ENCODE measurements at regions not wholly inside any gene's neighbourhood (a gene's known extent, or its start where the extent isn't known, plus 50 kb on each side); places are given as distances from the start of the nearest gene placed in this dataset.

- no peaks in the 10 kb centered on the region for H3F3A ChIP-seq (replicated peaks; ENCODE audit: insufficient read depth)
- no peak for TF ChIP-seq NFIC (IDR thresholded peaks at IDR 0.05; ENCODE audit: borderline replicate concordance)
- no peak overlapping the region for H3K9ac ChIP-seq
- H3K27me3 ChIP-seq (ENCODE audit: insufficient read depth), result no peaks in the 10 kb centered on the region
- H3K4me2 ChIP-seq, result no peak overlapping the region
- H3K79me2 ChIP-seq (ENCODE audit: insufficient read depth), result no peaks in the 10 kb centered on the region
- no peak overlapping the region for H2AFZ ChIP-seq (ENCODE audit: low read depth)
- H3K27ac ChIP-seq (ENCODE audit: low read depth in 2 of 2, low read length in 1 of 2), result no peak overlapping the region
- no peaks in the 10 kb centered on the region for H4K20me1 ChIP-seq (ENCODE audit: insufficient read depth)
- no peaks in the 10 kb centered on the region for H3K9me2 ChIP-seq
- ChIA-PET CTCF (no interaction called here), POLR2A (no interaction called here)
- no peak overlapping the region for H3K4me3 ChIP-seq (ENCODE audit: low read depth in 2 of 2, low read length in 1 of 2)
- no peaks in the 10 kb centered on the region for H3K9me3 ChIP-seq
- H3K4me1 ChIP-seq (ENCODE audit: control insufficient read depth in 1 of 2, insufficient read depth in 2 of 2, low read depth in 1 of 2, low read length in 1 of 2), result peaks cover 0 to 5% of the 10 kb centered on the region in 2 experiments; a peak in 2 of 4 replicates
- no peaks in the 10 kb centered on the region for H3K36me3 ChIP-seq (replicated peaks in 1 of 2; ENCODE audit: control insufficient read depth in 1 of 2, insufficient read depth in 2 of 2, low read length in 1 of 2)
- no peak for DNase-seq
Observed at GRCh38 chr12:77682488-77682887, 148.2 kb upstream of the NAV3 start.

- no peak overlapping the region for H3K9ac ChIP-seq
- H3K9me2 ChIP-seq, result no peaks in the 10 kb centered on the region
- 28% methylated on average over 2 of the region's 2 CpGs for WGBS (ENCODE audit: low lambda C conversion rate)
- H2AFZ ChIP-seq (ENCODE audit: low read depth), result no peak overlapping the region
- H4K20me1 ChIP-seq (ENCODE audit: insufficient read depth), result no peaks in the 10 kb centered on the region
- no peaks in the 10 kb centered on the region for H3K27me3 ChIP-seq (ENCODE audit: insufficient read depth)
- no peaks in the 10 kb centered on the region for H3K79me2 ChIP-seq (ENCODE audit: insufficient read depth)
- H3K4me3 ChIP-seq (ENCODE audit: low read depth in 2 of 2, low read length in 1 of 2), result no peak overlapping the region
- H3K9me3 ChIP-seq, result no peaks in the 10 kb centered on the region
- no peak overlapping the region for H3K4me2 ChIP-seq
- ChIA-PET POLR2A (no interaction called here), CTCF (no interaction called here)
- H3F3A ChIP-seq (replicated peaks; ENCODE audit: insufficient read depth), result no peaks in the 10 kb centered on the region
- H3K4me1 ChIP-seq (ENCODE audit: control insufficient read depth in 1 of 2, insufficient read depth in 2 of 2, low read depth in 1 of 2, low read length in 1 of 2), result peaks cover 0 to 5% of the 10 kb centered on the region in 2 experiments; a peak in 2 of 4 replicates
- DNase-seq, result no peak
- TF ChIP-seq MEF2A (IDR thresholded peaks at IDR 0.05; ENCODE audit: borderline replicate concordance, low read depth) (no peak), YY1 (IDR thresholded peaks at IDR 0.05; ENCODE audit: low read depth) (no peak), ELF1 (IDR thresholded peaks at IDR 0.05) (no peak), EZH2phosphoT487 (IDR thresholded peaks at IDR 0.05; ENCODE audit: borderline replicate concordance, low read depth) (no peak)
- no peaks in the 10 kb centered on the region for H3K36me3 ChIP-seq (replicated peaks in 1 of 2; ENCODE audit: control insufficient read depth in 1 of 2, insufficient read depth in 2 of 2, low read length in 1 of 2)
- no peak overlapping the region for H3K27ac ChIP-seq (ENCODE audit: low read depth in 2 of 2, low read length in 1 of 2)
Observed at GRCh38 chr12:77681726-77682125, 149.0 kb upstream of the NAV3 start.

GRCh38 chr12:77679686-77680085 lies 151.0 kb upstream of the NAV3 start:
- CTCF ChIA-PET, result no interaction called here
- no peaks in the 10 kb centered on the region for H3K27me3 ChIP-seq (ENCODE audit: insufficient read depth)
- no peaks in the 10 kb centered on the region for H3K79me2 ChIP-seq (ENCODE audit: insufficient read depth)
- H3K9me3 ChIP-seq, result no peaks in the 10 kb centered on the region
- POLR2A ChIA-PET, result no interaction called here
- H3K4me3 ChIP-seq (ENCODE audit: low read depth in 2 of 2, low read length in 1 of 2), result no peak overlapping the region
- no peak overlapping the region for H3K27ac ChIP-seq (ENCODE audit: low read depth in 2 of 2, low read length in 1 of 2)
- no peaks in the 10 kb centered on the region for H3K9me2 ChIP-seq
- no peak overlapping the region for H2AFZ ChIP-seq (ENCODE audit: low read depth)
- no peaks in the 10 kb centered on the region for H4K20me1 ChIP-seq (ENCODE audit: insufficient read depth)
- H3K9ac ChIP-seq, result no peak overlapping the region
- H3K4me2 ChIP-seq, result no peak overlapping the region
- no peaks in the 10 kb centered on the region for H3F3A ChIP-seq (replicated peaks; ENCODE audit: insufficient read depth)
- no peaks in the 10 kb centered on the region for H3K36me3 ChIP-seq (replicated peaks in 1 of 2; ENCODE audit: control insufficient read depth in 1 of 2, insufficient read depth in 2 of 2, low read length in 1 of 2)
- WGBS (ENCODE audit: low lambda C conversion rate), result 74% methylated on average over 8 of the region's 8 CpGs
- H3K4me1 ChIP-seq (ENCODE audit: control insufficient read depth in 1 of 2, insufficient read depth in 2 of 2, low read depth in 1 of 2, low read length in 1 of 2), result peaks cover 0 to 2% of the 10 kb centered on the region in 2 experiments; a peak in 2 of 4 replicates
- DNase-seq, result no peak
- TF ChIP-seq MEF2A (IDR thresholded peaks at IDR 0.05; ENCODE audit: borderline replicate concordance, low read depth) (no peak), USF1 (IDR thresholded peaks at IDR 0.05; ENCODE audit: borderline replicate concordance, low read depth) (no peak), CTCF (IDR thresholded peaks at IDR 0.05) (no peak), USF2 (IDR thresholded peaks at IDR 0.05; ENCODE audit: borderline replicate concordance, low read depth, low read length) (no peak), NRF1 (IDR thresholded peaks at IDR 0.05; ENCODE audit: low read depth, low read length) (no peak), PBX3 (IDR thresholded peaks at IDR 0.05) (no peak), GATA2 (CRISPR knock-in tag; IDR thresholded peaks at IDR 0.05) (no peak), JUND (IDR thresholded peaks at IDR 0.05) (no peak), REST (IDR thresholded peaks at IDR 0.05; ENCODE audit: low read depth, low read length) (no peak), RFX5 (IDR thresholded peaks at IDR 0.05; ENCODE audit: low read length) (no peak), EZH2phosphoT487 (IDR thresholded peaks at IDR 0.05; ENCODE audit: borderline replicate concordance, low read depth) (no peak), POLR2AphosphoS5 (IDR thresholded peaks at IDR 0.05; ENCODE audit: low read depth, low read length) (no peak)
